Coronary artery (tissue), 2 donors: ENCODE measurements at regions not wholly inside any gene's neighbourhood (a gene's known extent, or its start where the extent isn't known, plus 50 kb on each side); places are given as distances from the start of the nearest gene placed in this dataset.

ENCODE experiments used
- DNase-seq: peaks from one replicate; pipeline ENCODE4 v3.0.0-alpha.2; 2017; ENCODE audit warnings: low spot score
- H3K27ac ChIP-seq, 2 donors: fragments of 200-600 bp; sonication (generic); one replicate each; pipeline ENCODE4 v1.5.1; 2016 to 2019
- H3K4me3 ChIP-seq: fragments of 200-600 bp; sonication (generic); 2 replicates; pipeline ENCODE4 v1.5.1; 2016; ENCODE audit warnings: mild to moderate bottlenecking, moderate library complexity
- TF ChIP-seq, protein P1 (sequence below): fragments of 200-600 bp; sonication (generic); IDR thresholded peaks from one replicate; pipeline ENCODE4 v1.5.1; 2019; ENCODE audit warnings: antibody characterized with exemption

GRCh38 chr1:61539720-61540462, 185.1 kb downstream of the TM2D1 start:
- H3K4me3 ChIP-seq: no peak overlapping the region
- DNase-seq: no peak
- H3K27ac ChIP-seq: no peak overlapping the region
- TF ChIP-seq, protein P1, sequence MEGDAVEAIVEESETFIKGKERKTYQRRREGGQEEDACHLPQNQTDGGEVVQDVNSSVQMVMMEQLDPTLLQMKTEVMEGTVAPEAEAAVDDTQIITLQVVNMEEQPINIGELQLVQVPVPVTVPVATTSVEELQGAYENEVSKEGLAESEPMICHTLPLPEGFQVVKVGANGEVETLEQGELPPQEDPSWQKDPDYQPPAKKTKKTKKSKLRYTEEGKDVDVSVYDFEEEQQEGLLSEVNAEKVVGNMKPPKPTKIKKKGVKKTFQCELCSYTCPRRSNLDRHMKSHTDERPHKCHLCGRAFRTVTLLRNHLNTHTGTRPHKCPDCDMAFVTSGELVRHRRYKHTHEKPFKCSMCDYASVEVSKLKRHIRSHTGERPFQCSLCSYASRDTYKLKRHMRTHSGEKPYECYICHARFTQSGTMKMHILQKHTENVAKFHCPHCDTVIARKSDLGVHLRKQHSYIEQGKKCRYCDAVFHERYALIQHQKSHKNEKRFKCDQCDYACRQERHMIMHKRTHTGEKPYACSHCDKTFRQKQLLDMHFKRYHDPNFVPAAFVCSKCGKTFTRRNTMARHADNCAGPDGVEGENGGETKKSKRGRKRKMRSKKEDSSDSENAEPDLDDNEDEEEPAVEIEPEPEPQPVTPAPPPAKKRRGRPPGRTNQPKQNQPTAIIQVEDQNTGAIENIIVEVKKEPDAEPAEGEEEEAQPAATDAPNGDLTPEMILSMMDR: no peak

DNA sequence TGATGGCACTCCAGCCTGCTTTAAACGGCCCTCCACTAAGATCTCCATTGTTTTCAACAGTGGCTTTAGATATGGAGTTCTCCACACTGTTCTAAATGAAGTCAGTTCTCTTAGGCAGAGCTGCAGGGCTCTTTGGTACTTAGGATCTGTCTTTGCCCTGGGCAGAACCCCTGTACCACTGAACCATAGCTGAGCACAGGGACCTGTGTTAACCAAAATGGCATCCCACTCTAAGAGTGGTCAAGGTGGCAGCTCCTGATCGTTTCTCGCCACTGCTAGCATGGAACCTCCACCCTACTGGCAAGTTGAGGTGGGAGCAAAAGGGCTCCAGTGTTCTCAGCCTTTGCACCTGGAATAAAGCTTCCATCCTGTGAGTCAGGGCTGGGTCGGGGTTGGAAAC, 186.7 kb downstream of the TM2D1 start:
- TF ChIP-seq, protein P1: no peak
- DNase-seq: no peak
- H3K27ac ChIP-seq: no peak overlapping the region
- H3K4me3 ChIP-seq: no peak overlapping the region

GRCh38 chr1:61536174-61537108, 188.5 kb downstream of the TM2D1 start:
- Histone ChIP-seq H3K27ac (no peak overlapping the region), H3K4me3 (no peak overlapping the region)
- TF ChIP-seq, protein P1: no peak
- no peak for DNase-seq

DNA sequence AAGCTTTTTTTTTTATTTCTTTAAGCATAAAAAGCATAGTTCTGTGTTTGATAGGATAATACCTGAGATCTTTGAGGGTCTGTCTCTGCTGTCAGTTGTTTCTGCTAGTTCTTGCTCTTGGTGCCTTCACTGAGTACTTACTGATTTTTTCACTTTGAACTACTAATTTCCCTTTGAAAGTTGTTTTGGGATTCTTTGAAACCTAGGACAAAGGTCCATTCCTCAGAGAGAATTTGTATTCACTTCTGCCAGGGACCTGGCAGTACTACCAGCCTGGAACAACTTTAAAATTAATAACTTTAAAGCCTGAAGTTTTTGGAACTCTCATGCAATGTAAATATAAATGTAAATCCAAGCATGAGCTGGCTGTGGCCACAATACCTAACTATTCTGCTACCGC, 190.1 kb downstream of the TM2D1 start:
- no peak overlapping the region for H3K4me3 ChIP-seq
- TF ChIP-seq, protein P1: no peak
- DNase-seq: no peak
- H3K27ac ChIP-seq: no peak overlapping the region

DNA sequence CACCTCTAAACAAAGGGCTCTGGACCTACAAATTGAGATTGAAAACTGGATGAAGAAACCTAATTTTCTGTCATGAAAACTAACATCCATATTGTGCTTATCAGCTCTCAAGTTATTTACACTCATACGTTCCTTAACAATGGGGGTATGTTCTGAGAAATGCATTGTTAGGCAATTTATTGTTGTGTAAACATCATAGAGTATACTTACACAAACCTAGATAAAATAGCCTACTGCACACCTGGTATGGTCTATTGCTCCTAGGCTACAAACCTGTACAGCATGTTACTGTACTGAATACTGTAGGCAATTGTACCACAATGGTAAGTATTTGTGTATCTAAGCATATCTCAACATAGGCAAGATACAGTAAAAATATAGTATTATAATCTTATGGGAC, 191.4 kb downstream of the TM2D1 start:
- H3K27ac ChIP-seq: no peak overlapping the region
- TF ChIP-seq, protein P1: no peak
- no peak overlapping the region for H3K4me3 ChIP-seq
- no peak for DNase-seq

- no peak overlapping the region for H3K4me3 ChIP-seq
- DNase-seq: no peak
- no peak overlapping the region for H3K27ac ChIP-seq
- TF ChIP-seq, protein P1: no peak
These were observed 193.2 kb downstream of the TM2D1 start for GRCh38 chr1:61531716-61532115.
